LoVo (cell line): ENCODE measurements at regions not wholly inside any gene's neighbourhood (a gene's known extent, or its start where the extent isn't known, plus 50 kb on each side); places are given as distances from the start of the nearest gene placed in this dataset.

Source experiments
- DNase-seq: peaks from one replicate; pipeline ENCODE4 v3.0.0-alpha.2; 2016; ENCODE audit warnings: low spot score

DNA sequence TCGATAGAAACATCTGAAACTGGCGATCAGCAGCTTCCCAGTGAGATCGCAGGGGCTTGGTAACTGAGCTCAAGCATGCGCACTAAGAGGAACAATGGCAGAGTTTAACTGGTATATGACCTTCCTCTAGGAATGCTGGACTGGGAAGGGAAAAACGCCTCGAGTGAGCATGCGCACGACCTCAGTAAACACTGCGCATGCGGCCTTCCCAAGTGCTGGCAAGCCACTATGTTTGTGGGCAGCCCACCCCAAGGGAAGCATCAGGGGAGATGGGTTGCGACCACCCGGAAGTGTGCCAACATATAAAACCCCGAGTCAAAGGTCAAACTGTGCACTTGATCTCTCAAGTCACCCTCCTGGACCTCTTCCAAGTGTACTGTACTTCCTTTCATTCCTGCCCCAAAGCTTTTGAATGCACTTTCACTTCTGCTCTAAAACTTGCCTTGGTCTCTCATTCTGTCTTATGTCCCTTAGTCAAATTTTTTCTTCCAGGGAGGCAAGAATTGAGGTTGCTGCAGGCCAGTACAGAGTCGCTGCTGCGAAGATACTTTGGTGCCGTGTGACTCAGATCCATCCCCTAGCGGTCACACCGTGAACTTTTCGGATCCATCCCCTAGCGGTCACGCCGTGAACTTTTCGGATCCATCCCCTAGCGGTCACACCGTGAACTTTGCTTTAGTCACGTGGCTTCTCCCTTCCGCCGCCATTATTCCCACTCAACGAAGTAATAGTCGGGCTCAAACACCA lies 243.3 kb downstream of the FAM43A start:
- DNase-seq = no peak

DNA sequence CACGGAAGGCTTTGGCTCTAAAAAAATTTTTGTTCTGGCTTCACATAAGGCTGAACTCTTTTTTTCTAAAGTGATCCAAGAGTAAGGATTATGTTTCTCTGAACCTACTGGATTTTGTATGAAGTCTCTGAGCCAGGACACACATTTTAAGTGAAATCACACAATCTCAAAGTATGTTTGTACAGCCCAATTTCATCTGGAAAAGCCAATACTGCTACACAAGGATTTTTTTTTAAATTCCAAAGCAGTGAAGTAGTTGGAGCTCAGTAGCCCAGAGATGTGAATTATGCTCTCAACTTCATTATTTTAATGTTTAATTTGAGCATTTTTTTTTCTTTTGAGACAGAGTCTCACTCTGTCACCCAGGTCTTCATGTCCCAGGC lies 243.9 kb downstream of the FAM43A start:
- no peak for DNase-seq

DNA sequence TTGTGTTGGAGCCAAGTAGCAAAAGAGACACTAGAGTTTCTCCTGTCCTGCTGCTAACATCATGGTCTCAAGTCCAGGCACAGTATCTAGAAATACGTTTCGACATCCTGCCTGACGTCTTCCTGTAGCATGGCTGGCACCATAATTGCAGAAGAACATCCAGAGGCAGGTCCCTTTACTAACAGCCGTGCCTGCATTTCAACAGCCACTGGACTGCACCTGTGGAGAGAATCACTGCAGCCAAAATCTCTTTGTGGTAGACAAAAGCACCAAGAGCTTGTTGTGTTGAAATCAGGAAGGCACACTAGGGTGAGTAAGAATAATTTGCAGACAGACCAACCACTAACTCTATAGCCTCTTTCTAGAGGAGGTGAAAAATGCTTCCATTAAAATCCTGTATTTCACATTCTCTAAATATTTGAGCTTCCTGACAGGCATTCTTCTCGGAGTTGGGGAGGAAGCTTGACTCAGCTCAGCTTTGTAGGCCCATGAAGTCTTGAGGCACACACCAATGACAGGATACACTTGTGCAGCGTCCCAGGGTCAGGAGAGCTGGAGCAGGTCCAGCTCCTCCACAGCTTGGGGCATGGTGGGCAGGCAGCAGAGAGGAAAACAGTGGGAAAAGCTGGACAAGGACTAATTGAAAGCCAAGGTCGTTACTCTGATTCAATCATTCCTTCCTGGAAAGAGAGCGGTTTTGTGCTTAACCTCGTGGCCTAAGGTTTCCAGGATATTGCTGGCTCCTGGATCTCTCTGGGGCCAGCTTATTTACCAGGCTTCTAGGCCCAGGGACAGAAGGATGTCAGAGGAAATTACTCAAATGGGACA lies 244.9 kb downstream of the FAM43A start:
- no peak for DNase-seq

DNA sequence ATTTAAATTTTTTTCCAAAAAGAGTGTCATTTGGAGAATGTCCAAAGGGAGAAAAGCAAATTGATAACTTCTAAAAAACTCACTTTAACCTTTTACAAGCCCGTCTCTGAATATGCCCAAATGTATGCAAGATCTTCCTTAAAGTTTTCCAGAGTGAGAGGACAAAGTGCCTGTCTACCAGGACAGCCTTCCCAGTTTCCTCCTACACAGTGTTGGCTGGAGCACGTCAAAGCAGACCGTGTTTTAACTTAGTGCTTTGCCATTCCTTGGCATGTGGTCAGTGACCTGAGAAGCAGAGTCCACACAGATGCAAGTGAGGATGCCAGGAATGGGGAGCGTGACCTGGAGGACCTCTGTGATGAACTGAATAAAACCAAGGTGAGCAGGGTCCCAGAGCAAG lies 245.7 kb downstream of the FAM43A start:
- no peak for DNase-seq

DNA sequence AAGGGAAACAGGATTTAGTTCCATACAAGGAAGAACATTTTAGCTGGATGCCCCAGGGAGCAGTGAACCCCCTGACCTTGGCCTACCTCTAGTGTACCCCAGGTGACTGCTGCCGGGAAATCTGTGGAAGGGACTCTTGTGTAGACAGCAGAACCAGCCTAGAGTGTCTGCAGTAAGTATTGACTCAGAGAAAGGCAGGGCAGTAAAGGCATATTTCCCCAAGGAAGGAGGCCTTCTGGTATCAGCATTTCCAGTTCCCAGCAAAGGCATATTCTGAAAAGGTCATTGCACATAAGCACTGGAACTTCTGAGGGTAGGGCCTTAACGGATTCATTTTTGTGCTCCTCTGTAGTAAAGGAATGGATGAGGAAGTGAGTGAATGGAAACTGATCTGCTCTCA lies 246.2 kb downstream of the FAM43A start:
- no peak for DNase-seq

DNA sequence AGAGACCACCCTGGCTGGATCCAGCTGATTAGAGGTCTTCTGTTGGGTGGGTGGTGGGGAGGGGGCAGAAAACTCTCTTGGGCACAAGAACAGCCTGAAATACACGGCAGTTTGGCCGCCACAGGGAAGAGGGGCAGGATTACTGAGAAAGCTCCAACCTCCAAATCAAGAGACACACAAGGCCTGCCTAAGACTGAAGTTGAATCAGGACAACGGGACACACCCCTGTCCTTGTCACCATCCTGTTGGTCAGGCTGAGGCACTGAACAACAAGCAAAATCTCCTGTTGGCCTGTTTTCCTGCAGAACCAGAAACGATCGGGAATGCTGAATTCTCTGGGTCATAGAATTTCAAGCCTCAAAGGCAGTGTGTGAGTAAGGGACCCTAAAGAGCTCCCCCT lies 247.8 kb downstream of the FAM43A start:
- DNase-seq = no peak

DNA sequence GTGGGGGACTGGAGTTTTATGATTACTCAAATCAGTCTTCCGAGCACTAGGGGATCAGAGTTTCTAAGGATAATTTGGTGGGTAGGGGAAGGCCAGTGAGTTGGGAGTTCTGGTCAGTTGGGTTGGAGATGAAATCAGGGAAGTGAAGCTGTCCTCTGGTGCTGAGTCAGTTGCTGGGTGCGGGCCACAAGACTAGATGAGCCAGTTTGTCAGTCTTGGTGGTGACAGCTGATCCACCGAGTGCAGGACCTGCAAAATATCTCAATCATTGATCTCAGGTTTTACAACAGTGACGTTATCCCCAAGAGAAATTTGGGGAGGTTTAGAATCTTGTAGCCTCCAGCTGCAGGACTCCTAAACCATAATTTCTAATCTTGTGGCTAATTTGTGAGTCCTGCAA lies 249.4 kb downstream of the FAM43A start:
- no peak for DNase-seq

DNA sequence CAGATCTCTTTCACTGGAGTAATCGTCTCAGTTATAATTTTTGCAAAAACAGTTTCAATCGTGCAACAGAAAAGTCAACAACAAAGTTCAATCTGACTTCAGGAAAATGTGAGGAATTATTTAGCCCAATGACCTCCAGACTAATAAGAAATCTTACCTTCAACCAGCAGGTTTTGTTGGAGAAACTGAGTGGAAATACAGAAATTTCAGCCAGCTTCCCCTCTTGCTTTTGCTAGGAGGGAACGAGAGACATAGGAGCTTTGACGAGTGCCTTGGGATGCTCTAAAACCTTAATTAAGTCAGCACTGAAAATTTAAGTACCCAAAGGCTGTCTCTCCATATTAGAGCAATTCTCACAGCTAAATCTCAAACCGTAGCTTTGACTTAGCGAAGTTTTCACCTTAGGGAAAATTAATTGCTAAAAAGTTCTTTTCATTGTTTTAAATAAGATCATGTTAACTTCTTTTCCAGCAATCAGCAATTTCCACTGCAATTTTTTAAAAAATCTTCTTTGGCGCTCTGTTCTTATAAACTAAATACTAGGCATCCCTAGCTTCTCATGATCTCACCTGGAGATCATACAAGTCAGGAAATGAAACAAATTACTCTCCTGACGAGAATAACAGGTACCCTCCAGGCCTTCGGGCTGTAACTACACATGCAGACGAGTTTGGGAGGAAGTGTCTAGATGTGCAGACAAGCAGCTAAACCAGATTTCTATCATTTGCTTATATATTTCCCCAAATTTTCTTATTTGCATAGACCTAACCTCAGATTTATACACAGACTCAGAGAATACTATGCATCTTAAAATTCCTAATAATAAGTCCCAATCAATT lies 250.2 kb downstream of the FAM43A start:
- no peak for DNase-seq

DNA sequence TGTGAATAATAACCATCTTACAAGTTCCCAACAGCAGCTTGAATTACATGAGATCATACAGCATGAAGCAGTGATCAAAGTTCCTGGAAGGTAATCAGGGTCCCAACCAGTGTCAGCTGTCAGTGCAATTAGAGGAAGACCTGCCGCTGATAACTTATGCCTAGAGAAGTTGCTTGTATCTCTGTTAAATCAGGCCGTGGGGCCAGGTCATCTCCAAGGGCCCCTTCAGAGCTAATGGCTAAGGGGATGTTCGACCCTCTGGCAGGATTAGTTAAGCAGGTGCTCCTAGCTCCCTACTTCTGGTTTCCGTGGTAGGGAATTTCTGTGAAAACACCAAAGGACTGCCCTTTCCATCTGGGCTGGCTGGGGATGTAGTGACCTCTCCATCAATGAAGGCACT lies 251.0 kb downstream of the FAM43A start:
- DNase-seq = no peak

DNA sequence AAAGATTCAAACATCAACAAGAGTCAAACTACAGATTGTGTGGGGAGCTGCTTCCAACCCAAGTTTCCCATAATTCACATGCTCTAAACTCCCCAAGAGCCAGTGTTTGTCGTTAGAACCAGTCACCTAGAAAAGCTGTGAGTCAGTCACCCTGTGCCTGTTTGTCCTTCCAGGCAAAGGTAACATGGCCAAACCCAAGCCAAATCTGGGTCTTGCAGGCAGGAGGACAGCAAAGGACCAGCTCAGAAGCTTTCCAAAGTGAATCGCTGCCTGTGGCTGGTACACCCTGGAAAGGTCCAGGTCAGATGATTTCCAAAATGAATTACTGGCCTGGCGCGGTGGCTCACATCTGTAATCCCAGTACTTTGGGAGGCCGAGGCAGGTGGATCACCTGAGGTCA lies 251.5 kb downstream of the FAM43A start:
- no peak for DNase-seq

DNA sequence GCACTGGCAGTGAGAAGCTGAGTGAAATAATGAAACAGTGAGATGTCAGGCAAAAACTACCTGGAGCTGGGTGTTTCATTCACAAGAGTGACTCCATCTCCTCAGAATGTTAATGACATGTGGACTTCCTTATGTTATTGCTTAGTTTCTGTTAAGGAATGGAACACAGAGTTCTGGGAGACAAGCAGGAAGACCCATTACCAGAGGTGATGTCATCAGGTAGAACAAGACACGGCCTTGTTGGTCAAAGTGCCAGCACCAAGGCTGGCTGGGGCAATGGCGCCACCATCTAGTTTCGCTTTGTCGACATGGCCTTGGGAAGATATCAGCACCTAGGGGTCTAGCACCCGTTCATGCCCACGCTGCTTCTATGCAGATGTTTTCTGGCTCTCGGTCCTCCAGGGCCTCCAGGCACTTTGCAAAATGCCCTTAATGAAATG lies 252.2 kb downstream of the FAM43A start:
- no peak for DNase-seq

DNA sequence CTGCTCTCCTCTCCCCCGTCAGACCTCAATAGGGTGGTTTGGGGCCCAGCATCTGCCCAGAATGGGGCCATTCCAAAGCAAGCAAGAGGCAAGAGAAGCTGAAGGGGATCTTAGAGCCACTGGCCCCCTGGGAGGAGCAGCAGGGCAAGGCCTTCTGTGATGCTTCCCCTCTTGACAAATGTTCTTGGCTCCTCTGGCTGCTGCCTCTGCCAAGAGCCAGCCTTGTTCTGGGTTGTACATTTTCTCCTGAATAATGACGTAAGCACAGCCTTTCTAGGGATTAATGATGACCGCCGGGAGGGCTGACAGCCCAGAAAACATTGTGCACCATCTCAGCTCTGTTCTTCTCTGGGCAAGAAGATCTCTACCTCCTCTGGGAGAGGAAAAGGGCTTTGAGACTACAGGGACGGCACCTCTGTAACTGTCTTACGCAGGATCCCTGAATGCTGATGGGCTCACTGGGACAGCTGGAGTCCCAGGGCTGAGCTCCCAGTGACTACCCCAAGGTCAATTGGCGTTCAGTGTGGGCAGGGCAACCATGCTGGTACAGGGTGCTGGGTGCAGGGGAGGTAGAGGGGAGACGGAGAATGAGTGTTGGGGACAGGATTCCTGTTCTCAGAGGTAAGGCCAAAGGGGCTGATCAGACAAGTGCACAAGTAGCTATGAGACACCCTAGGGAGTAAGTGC lies 253.3 kb downstream of the FAM43A start:
- no peak for DNase-seq

DNA sequence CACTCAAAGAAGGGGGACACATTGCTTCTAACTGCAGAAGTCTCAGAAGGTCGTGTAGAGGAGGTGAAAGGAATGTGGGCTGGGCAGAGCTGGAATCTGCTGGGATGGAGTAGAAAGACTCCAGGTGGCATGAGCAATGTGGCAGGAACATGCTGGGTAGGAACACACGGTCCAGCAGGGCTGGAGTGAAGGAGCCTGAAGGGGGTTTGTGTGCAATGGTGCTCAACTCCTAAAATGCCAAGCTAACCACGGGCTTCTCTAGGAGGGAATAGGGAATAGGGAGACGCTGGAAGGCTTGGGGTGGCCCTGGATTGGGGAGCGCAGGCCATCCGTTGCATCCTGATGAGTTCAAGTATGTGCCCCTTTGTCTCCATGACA lies 253.8 kb downstream of the FAM43A start:
- no peak for DNase-seq

DNA sequence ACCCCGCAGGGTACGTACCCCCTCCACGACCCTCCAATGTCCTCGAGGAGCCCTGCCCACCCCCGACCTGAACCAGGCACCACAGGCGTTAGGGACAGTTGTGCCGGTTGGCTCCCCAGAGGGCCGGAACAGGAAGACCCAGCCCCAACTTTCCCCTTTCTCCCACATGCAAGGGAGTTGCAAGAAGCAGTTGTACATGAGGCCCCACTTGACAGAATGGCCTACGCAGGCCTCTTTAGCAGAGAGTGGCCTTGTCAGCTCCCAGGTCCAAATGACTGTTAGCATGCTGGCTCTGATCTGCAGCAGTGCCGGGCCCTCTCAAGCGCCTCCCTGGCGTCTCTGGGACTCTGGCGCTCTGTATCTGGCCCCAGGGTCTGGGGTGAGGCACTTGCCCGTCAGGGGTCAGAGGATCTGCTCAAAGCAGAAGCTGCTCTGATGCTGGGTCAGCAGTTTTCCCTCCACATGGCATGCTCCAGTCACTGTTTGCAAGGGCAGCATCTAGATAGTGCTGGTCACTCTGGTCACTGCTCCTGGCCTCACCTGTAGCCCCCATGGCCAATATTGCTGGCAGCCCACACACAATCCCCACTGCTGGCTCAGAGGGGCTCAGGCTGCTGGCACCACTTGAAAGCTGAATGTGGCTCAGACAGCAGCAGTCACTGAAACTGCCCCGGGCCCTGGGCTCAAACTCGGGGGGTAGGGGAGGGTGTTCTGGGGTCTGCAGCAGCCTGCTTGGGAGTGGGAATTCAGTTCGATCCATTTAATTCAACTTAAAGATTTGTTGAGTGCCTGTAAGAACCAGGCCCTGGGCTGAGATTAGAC lies 254.5 kb downstream of the FAM43A start:
- DNase-seq = no peak

DNA sequence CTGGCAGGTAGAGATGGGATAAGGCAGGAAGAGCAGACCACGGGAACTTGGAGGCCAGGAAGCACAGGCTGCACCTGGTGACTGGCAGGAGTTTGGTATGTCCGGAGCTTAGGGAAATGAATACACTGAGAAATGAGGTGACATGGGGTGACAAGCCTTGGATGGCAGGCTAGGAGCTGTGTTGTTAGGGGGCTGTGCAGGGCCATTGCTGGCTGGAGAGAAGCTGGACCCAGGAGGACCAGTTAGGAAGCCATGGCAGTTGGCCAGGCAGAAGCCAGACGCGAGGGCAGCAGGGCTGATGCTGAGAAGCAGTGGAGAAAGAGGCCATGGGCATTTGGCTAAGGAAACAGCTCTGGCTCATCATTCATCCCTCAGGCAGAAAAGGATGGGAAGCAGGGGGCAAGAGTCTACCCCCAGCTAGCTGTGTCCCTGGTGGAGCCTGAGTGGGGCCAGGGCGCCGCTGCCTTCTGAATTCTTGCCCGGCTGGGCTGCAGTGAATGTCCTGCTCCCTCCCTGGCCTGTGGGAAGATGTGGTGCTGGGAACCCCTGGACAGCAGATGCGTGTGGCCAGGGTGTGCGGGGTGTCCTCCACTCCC lies 255.8 kb downstream of the FAM43A start:
- no peak for DNase-seq

DNA sequence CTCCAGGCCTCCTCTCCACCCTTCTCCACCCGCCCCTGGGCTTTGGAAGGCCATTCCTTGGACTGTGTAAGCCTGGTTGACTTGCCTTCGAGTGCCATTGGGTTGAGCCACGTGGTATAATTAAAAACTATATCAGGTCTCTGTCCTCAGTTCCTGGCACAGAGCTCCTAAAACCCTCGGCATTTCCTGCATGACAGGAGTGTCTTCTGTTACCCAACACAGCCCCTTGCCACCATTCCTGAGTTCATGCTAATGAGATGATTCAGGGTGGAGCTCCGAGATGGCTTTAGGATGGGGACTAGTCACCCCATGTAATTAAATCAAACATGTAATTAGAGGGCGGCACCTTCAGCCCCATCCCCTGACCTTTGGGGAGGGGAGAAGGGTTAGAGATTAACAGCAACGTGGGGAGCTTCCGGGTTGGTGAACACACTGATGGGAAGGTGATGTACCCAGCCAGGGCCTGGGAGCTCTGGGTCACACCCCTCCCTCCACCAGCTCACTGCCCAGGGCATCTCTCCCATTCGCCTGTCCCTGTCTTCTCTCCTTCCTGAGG lies 256.4 kb downstream of the FAM43A start:
- DNase-seq = no peak

DNA sequence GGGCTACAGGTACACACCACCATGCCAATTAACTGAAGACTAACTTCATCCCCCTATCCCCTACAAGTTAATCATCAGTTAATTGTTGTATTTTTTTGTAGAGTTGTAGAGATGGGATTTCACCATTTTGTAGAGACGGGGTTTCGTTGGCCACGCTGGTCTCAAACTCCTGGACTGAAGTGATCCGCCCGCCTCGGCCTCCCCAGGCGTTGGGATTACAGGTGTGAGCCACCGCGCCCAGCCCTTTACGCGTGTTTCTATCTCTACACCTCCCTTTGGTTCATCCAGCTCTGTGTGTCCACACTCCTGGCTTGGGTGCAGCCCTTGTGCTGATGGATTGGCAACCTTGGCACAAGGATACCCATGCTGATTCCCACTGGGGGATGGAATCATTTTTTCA lies 258.8 kb downstream of the FAM43A start:
- no peak for DNase-seq

DNA sequence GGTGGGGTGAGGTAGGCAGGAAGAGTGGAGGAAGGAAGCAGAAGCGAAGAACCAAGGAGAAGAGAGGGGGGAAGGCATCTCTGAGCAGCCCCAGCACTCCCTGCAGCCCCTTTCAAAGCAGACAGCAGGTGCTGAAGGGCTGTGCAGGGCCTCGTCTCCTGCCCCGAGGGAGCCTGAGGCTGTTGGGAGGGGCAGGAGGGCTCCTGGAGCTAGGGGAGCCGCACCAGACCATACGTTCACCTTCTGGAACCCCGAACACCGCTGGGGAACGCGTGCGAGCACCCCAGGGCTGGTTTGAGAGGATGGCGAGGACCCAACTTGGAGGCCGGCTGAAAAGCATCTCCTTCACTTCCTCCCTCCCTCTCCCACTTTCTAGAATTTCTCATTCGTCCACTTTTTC lies 259.8 kb downstream of the FAM43A start:
- DNase-seq = no peak

DNA sequence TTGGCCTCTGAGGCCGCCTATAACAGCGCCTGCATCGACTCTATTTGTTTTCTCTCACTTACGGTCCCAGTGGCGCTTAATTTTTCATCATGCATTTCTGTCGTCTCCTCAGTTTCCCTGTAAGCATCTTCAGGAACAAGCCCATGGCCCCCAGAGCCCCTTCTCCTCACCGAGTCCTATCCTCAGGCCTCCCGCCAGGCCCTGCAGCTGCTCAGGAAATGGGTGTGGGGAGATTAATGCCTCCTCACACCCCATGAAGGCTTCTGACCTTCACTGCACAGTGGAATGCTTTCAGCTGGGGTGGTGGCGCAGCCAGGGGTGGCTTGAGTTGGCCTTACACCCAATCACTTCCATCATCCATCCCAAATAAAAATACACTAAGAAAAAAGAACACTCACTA lies 260.4 kb downstream of the FAM43A start:
- DNase-seq = no peak

DNA sequence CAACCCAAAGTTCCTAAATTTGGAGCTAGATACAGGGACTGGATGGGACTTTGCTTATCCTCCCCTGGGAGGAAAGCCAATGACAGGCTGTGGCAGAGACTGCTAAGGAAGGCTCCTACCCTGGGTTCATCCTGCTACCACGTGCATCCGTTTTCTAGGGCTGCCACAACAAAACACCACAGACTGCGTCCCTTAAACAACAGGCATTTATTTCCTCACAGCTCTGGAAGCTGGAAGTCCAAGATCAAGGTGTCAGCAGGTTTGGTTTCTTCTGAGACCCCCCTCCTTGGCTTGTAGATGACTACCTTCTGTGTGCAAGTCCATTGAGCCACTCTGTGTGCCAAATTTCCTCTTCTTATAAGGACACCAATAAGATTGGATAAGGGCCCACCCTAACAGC lies 263.9 kb downstream of the FAM43A start:
- no peak for DNase-seq
